OCI-M2 (cell line): ENCODE measurements at regions not wholly inside any gene's neighbourhood (a gene's known extent, or its start where the extent isn't known, plus 50 kb on each side); places are given as distances from the start of the nearest gene placed in this dataset.
"Not testable (repeated sequence)": the region's sequence is repeated elsewhere in the genome, so short reads cannot be mapped to it uniquely, and the experiment has no call there.

ENCODE experiments used
- DNase-seq: peaks from one replicate; lab custom pipeline; 2025; ENCODE audit not compliant: unreplicated experiment; lab: John Stamatoyannopoulos, UW

GRCh38 chr4:31701256-31701655, 981.1 kb downstream of the PCDH7 start:
- DNase-seq, result no peak

- no peak for DNase-seq
Observed at GRCh38 chr4:31702326-31702725, 982.2 kb downstream of the PCDH7 start.

GRCh38 chr4:31714238-31714637, 994.1 kb downstream of the PCDH7 start:
- no peak for DNase-seq

- no peak for DNase-seq
Observed at GRCh38 chr4:31715302-31715701, 995.1 kb downstream of the PCDH7 start.

- DNase-seq, result no peak
Observed at GRCh38 chr4:31727030-31727429, 1006.9 kb downstream of the PCDH7 start.

GRCh38 chr4:31735004-31735403, 1014.8 kb downstream of the PCDH7 start:
- DNase-seq, result no peak

- DNase-seq, result no peak
Observed at GRCh38 chr4:31737419-31737818, 1017.2 kb downstream of the PCDH7 start.

- no peak for DNase-seq
Observed at GRCh38 chr4:31741326-31741725, 1021.2 kb downstream of the PCDH7 start.

GRCh38 chr4:31748382-31748781, 1028.2 kb downstream of the PCDH7 start:
- DNase-seq, result no peak

- not testable (repeated sequence) for DNase-seq
Observed at GRCh38 chr4:31750581-31750980, 1030.4 kb downstream of the PCDH7 start.

GRCh38 chr4:31755751-31756150, 1035.6 kb downstream of the PCDH7 start:
- no peak for DNase-seq

- no peak for DNase-seq
Observed at GRCh38 chr4:31768756-31769155, 1048.6 kb downstream of the PCDH7 start.

- DNase-seq, result no peak
Observed at GRCh38 chr4:31783311-31783710, 1063.1 kb downstream of the PCDH7 start.

- DNase-seq, result no peak
Observed at GRCh38 chr4:31784558-31784957, 1064.4 kb downstream of the PCDH7 start.

GRCh38 chr4:31787701-31788100, 1067.5 kb downstream of the PCDH7 start:
- DNase-seq, result no peak

- DNase-seq, result no peak
Observed at GRCh38 chr4:31788676-31789075, 1068.5 kb downstream of the PCDH7 start.

- no peak for DNase-seq
Observed at GRCh38 chr4:31791666-31792065, 1071.5 kb downstream of the PCDH7 start.

GRCh38 chr4:31793907-31794306, 1073.7 kb downstream of the PCDH7 start:
- no peak for DNase-seq

GRCh38 chr4:31797052-31797451, 1076.9 kb downstream of the PCDH7 start:
- not testable (repeated sequence) for DNase-seq

- DNase-seq, result no peak
Observed at GRCh38 chr4:31803526-31804195, 1083.5 kb downstream of the PCDH7 start.

GRCh38 chr4:31807036-31807435, 1086.9 kb downstream of the PCDH7 start:
- no peak for DNase-seq

GRCh38 chr4:31844350-31844749, 1124.2 kb downstream of the PCDH7 start:
- DNase-seq, result no peak

- DNase-seq, result no peak
Observed at GRCh38 chr4:31851946-31852345, 1131.8 kb downstream of the PCDH7 start.
